ENCODE measurements at regions not wholly inside any gene's neighbourhood (a gene's known extent, or its start where the extent isn't known, plus 50 kb on each side); places are given as distances from the start of the nearest gene placed in this dataset.
"Not testable (repeated sequence)": the region's sequence is repeated elsewhere in the genome, so short reads cannot be mapped to it uniquely, and the experiment has no call there.

DNA sequence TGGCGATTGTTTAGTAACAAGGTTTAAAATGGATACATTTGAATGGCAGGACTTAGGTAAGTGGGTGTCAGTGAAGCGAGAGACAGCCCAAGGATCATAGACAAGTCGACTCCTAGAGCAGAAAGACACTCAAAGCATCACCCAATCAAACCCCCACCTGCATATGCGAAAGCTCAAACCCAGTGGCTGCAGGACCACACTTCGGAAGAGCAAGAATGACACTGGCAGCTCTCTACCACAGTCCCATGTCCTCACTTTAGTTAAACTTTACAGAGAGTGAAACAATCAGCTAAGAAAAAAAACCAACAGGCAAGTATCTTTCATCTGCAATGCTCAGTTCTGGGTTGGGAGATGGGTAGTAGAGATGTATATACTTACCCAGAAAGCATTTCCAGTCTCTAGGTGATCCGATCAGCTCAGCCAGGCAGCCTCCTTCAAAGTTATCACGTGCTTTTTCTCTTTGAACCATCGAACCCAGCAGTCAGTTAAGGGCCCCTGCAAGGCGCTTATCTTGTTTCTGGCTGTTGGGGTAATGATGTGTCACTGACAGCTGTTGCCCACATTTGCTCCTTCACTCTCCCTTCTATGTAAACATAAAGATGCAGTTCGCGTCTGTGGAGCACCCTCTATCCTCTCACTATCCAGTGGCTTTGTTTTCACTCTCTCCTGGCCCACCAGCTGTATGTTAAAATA, 357.5 kb upstream of the ID2 start:
- in situ Hi-C loops (cut with MboI; ENCODE audit: low sequenced_read_pairs): loop anchor here (25.0 kb wide), 1 partner anchor 363 kb away; the partner anchor contains the start of gene ID2

DNA sequence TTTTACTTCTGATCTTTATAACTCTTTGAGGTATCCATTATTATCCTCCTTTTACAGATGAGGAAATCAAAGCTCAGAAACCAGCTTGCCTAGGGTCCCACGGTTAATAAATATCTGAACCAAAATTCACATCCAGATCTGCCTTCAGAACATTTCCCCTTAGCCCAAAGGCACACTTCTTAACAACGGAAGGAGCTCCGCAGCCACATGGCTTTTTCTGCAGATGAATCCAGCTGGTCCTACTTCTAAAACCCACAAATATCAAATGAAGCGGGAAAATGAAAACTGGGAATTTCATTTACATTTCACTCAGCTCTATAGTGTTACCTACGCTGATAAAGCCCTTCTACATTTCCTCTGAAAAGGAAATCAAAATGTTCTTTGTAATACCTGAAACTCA, 357.0 kb upstream of the ID2 start:
- in situ Hi-C loops (cut with MboI; ENCODE audit: low sequenced_read_pairs): loop anchor here (25.0 kb wide), 1 partner anchor 362 kb away; the partner anchor contains the start of gene ID2

DNA sequence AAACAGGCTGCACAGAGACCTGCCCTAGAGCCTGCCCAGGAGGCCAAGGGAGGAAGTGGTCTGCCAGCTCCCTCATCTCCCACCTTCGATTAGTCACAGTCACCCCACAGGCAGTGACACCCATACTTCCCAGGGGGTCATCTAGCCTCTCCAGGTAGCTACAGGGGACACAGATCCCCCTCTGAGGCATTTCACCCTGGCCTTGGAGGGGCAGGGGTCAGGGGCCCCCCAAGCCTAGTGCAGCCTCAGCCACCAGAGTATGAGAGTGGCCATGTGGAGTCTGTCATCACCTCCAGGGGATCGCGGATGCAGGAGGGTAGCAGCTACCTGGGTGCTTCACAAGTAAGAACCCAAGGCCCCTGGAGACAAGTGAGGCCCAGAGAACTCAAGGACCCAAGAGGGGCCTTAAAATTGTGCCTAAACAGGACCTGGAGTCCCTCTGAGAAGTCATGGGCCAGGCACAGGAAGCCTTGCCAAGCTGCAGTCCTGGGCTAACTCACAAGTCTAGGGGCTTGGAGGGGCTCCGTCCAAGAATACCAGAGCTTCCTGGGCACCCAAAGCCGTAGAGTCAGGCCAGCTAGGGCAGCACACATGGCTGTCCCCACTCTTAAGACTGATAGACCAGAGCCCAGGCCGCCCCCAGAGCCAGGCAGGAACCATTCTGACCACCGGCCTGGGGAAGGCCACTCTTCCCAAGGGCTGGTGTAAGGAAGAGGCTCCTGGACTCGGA, 354.3 kb upstream of the ID2 start:
- in situ Hi-C loops (cut with MboI; ENCODE audit: low sequenced_read_pairs): no loop called here

DNA sequence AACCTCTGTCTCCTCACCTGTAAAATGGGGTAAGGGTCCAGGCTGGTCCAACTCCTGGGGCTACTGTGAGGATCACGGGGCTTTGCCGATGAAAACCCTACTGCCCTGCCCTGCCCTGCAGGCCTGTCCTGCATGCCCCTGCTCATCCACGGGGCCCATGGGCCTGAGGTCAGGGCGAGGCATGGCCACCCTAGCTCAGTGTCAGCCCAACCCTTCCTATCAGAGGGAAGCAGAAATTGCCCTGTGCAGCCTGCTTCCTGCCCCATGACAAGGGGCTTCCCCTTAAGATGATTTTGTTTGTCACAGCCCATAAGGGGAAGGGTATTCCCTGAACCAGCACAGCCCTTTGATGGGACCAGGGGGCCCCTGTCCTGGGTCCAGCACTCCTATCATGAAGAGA, 353.6 kb upstream of the ID2 start:
- in situ Hi-C loops (cut with MboI; ENCODE audit: low sequenced_read_pairs): no loop called here

GRCh38 chr2:8329660-8330622, 351.9 kb upstream of the ID2 start:
- in situ Hi-C loops (cut with MboI; ENCODE audit: low sequenced_read_pairs): no loop called here

- in situ Hi-C loops (cut with MboI; ENCODE audit: low sequenced_read_pairs): no loop called here
Measured at GRCh38 chr2:8331068-8331467, 350.8 kb upstream of the ID2 start.

DNA sequence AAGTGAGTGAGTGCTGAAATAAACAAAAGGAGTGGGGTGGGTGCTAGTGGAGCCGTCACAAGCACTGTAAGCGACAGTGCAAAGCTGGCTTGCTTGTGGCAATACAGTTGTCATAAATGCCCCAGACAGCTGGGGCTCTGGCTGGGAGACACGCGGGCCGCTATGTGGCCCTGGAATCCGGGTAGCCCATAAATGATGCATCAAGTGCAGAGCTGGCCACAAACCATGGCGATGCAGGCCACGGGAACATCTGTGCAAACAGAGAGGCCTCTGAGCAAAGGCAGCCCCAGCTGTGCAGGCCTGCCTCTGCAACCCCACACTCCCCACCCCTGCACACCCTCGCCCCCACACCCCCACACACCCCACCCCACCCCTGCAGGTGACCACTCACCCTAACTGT, 349.2 kb upstream of the ID2 start:
- in situ Hi-C loops (cut with MboI; ENCODE audit: low sequenced_read_pairs): no loop called here

DNA sequence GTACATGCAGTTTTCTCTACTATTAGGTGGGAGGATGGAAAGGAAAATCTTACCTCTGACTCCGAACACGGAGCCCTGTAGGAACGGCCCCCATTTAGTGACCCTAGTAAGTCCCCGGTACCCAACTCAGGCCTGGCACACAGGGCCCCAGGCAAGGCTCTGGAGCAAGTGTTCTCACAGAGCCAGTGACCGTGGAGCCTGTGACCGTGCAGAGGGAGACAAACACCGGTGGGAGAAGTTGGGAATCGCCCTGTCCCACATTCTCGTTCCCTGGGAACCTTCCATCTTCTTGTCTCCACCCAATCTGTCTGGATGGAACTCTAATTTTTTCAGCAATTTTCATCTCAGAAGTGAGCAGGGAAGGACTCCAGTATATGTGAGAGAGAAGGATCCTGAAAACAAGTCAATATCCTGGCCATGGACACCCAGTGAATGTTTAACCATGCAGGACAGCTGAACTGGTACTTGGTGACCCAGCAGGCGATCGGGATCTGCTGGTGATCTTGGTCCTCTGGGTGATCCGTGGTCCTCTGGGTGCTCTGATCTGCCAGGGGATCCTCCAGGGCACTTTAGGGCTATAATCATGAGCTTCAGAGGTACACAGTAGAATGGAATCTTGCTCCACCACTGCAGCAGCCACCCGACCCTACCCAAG, 348.6 kb upstream of the ID2 start:
- in situ Hi-C loops (cut with MboI; ENCODE audit: low sequenced_read_pairs): no loop called here

GRCh38 chr2:8333832-8334187, 348.0 kb upstream of the ID2 start:
- in situ Hi-C loops (cut with MboI; ENCODE audit: low sequenced_read_pairs): not testable (repeated sequence)

GRCh38 chr2:8334866-8335325, 347.0 kb upstream of the ID2 start:
- in situ Hi-C loops (cut with MboI; ENCODE audit: low sequenced_read_pairs): no loop called here

GRCh38 chr2:8335801-8336200, 346.1 kb upstream of the ID2 start:
- in situ Hi-C loops (cut with MboI; ENCODE audit: low sequenced_read_pairs): no loop called here

GRCh38 chr2:8337321-8337720, 344.5 kb upstream of the ID2 start:
- in situ Hi-C loops (cut with MboI; ENCODE audit: low sequenced_read_pairs): no loop called here

DNA sequence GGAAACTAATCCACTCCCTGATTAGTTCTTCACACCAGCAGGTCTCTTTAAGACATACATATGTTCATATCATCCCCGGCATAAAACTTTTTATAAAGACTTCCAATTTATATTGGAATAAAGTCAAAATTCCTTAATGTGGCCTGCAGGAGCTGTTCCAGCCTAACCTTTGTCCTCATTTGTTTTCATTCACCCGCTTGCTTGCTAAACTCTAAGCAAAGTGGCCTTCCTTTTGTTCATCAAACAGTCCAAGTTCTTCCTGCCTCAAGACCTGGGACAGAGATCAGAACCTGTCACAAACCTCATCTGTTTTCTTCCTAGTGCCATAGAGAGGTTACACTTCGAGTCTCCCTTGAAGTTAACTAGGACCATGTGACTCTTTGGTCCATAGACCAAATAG, 339.4 kb upstream of the ID2 start:
- in situ Hi-C loops (cut with MboI; ENCODE audit: low sequenced_read_pairs): no loop called here

GRCh38 chr2:8343031-8343430, 338.8 kb upstream of the ID2 start:
- in situ Hi-C loops (cut with MboI; ENCODE audit: low sequenced_read_pairs): no loop called here

GRCh38 chr2:8344144-8345097, 337.4 kb upstream of the ID2 start:
- in situ Hi-C loops (cut with MboI; ENCODE audit: low sequenced_read_pairs): no loop called here

DNA sequence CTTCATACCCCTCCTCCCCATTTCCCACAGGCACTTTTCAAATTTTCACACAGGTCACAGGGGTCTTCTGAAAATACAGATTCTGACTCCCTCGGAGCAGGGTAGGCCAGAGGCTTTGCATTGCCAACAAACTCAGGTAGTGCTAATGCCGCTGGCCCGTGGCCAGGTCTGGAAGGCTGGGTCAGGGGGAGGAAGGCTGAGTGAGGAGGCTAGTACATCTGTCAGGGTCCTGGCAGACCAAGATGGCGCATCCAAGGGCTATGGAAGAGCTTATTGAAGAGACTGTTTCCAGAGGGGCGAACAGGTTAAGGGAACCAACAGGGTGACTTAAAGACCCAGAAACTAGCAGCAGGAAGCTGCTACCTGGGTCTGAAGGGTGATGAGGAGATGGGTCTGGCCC, 336.7 kb upstream of the ID2 start:
- in situ Hi-C loops (cut with MboI; ENCODE audit: low sequenced_read_pairs): no loop called here

DNA sequence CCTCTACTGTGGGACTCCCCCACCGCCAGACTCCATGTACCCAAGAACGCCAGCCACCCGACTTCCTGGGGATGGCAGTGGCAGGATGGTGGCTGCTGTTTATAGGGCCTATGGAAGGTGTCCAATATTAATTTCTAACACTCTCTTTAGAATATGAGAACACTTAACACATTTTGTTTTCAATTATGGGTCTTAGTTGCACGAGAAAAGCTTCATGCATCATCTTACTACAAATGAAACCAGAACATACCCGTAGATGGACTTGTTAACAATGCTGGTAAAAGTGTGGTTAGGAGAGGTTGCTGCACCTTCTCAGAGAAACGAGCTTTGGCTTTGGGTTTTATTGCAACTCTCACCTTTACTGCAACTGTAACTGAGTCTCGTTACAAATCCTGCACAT, 335.6 kb upstream of the ID2 start:
- in situ Hi-C loops (cut with MboI; ENCODE audit: low sequenced_read_pairs): no loop called here

GRCh38 chr2:8346706-8347430, 335.0 kb upstream of the ID2 start:
- in situ Hi-C loops (cut with MboI; ENCODE audit: low sequenced_read_pairs): no loop called here

DNA sequence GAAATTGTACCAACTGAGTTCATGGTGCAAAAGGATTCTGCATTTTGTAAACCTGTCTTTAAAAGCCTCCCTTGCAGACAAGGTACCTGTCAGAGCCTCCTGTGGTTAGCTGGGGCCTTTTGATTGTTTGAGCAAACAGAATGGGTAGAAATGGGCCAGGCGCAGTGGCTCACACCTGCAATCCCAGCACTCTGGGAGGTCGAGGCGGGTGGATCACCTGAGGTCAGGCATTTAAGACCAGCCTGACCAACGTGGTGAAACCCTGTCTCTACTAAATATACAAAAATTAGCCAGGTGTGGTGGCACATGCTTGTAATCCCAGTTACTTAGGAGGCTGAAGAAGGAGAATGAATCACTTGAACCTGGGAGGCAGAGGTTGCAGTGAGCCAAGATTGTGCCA, 332.9 kb upstream of the ID2 start:
- in situ Hi-C loops (cut with MboI; ENCODE audit: low sequenced_read_pairs): not testable (repeated sequence)

All from HL-60/S4 treated with phorbol 12-myristate 13-acetate at 8.2 ng/mL for 4 days and 3 days (cell line).